Hepatocyte (in vitro differentiated cells): ENCODE measurements at regions not wholly inside any gene's neighbourhood (a gene's known extent, or its start where the extent isn't known, plus 50 kb on each side); places are given as distances from the start of the nearest gene placed in this dataset.

Experiments
- CTCF ChIP-seq: fragments of 200-600 bp; sonication (generic); IDR thresholded peaks from 2 replicates; pipeline ENCODE4 v1.5.1; 2016; ENCODE audit warnings: antibody characterized with exemption, mild to moderate bottlenecking; ENCODE audit not compliant: poor library complexity
- EZH2phosphoT487 ChIP-seq: fragments of 200-600 bp; sonication (generic); IDR thresholded peaks from one replicate; pipeline ENCODE4 v1.6.1; 2018; ENCODE audit warnings: antibody characterized with exemption, mild to moderate bottlenecking, low read depth, moderate library complexity; ENCODE audit not compliant: unreplicated experiment, severe bottlenecking

DNA sequence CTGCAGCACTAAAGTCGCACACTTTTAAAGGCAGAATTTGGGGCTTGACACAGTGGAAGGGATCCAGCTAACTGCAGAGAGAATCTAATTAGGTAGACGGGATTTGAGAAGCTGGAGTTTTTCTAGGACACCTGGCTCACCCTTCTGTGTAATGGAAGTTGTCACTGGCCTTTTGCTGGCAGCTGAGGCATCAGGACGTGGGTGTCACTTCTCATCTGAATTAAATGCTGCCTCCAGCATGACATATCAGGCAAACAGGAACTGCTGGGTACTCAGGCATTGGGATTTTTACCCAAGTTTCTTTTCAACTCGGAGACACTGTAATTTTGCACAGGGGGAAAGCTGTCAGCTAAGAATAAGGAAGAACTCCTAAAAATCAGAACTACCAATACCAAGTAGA is 861.9 kb upstream of the ARPP21 start:
- TF ChIP-seq CTCF (no peak), EZH2phosphoT487 (no peak)
